Mesenchymal stem cell (in vitro differentiated cells and primary cell): ENCODE measurements at regions not wholly inside any gene's neighbourhood (a gene's known extent, or its start where the extent isn't known, plus 50 kb on each side); places are given as distances from the start of the nearest gene placed in this dataset.

Source experiments
- DNase-seq: peaks from one replicate; pipeline ENCODE4 v3.0.0-alpha.2; 2013
- H2AFZ ChIP-seq: one replicate; pipeline ENCODE4 v1.6.1; 2013; ENCODE audit warnings: low read depth, mild to moderate bottlenecking, control low read depth, inconsistent platforms, low read length, moderate library complexity
- H2AK5ac ChIP-seq: 2 replicates; pipeline ENCODE4 v1.6.1; 2013; ENCODE audit warnings: low read length, moderate library complexity, mild to moderate bottlenecking, inconsistent platforms; ENCODE audit not compliant: severe bottlenecking
- H2BK120ac ChIP-seq: one replicate; pipeline ENCODE4 v1.6.1; 2013; ENCODE audit warnings: low read depth, mild to moderate bottlenecking, inconsistent platforms, low read length, moderate library complexity
- H2BK12ac ChIP-seq, 2 experiments: one replicate each; pipeline ENCODE4 v1.6.1; 2013; ENCODE audit warnings: inconsistent platforms in 2 of 2, low read length in 2 of 2, mild to moderate bottlenecking in 2 of 2, moderate library complexity in 2 of 2, control low read depth in 1 of 2
- H2BK15ac ChIP-seq: one replicate; pipeline ENCODE4 v1.6.1; 2013; ENCODE audit warnings: mild to moderate bottlenecking, low read depth, inconsistent platforms; ENCODE audit not compliant: poor library complexity, severe bottlenecking
- H2BK5ac ChIP-seq: 2 replicates; pipeline ENCODE4 v1.6.1; 2013; ENCODE audit warnings: low read depth, mild to moderate bottlenecking, low read length, control low read depth, inconsistent platforms; ENCODE audit not compliant: poor library complexity, severe bottlenecking
- H3K14ac ChIP-seq, 2 experiments: one replicate each; pipeline ENCODE4 v1.6.1; 2013; ENCODE audit warnings: inconsistent platforms in 2 of 2, low read length in 2 of 2, control low read depth in 1 of 2, mild to moderate bottlenecking in 1 of 2, moderate library complexity in 1 of 2
- H3K18ac ChIP-seq, 2 experiments: one replicate each; pipeline ENCODE4 v1.6.1; 2013; ENCODE audit warnings: inconsistent platforms in 2 of 2, low read length in 2 of 2, control low read depth in 1 of 2, low read depth in 1 of 2, mild to moderate bottlenecking in 1 of 2
- H3K23ac ChIP-seq, 2 experiments: one replicate each; pipeline ENCODE4 v1.6.1; 2013; ENCODE audit warnings: inconsistent platforms in 2 of 2, low read length in 2 of 2, mild to moderate bottlenecking in 2 of 2, moderate library complexity in 2 of 2, control low read depth in 1 of 2
- H3K27ac ChIP-seq: 2 replicates; pipeline ENCODE4 v1.5.1; 2013; ENCODE audit warnings: mild to moderate bottlenecking, moderate library complexity, low read length, control low read depth, inconsistent platforms; ENCODE audit not compliant: poor library complexity, severe bottlenecking
- H3K27me3 ChIP-seq, 2 experiments: 2 replicates each; pipeline versions ENCODE4 v1.6.1 to v1.7.0; 2013; ENCODE audit warnings: low read length in 2 of 2, mild to moderate bottlenecking in 2 of 2, moderate library complexity in 2 of 2, control low read depth in 1 of 2, inconsistent platforms in 1 of 2; ENCODE audit not compliant: control insufficient read depth in 1 of 2, insufficient read depth in 1 of 2
- H3K36me3 ChIP-seq, 2 experiments: 2 replicates each; pipeline versions ENCODE4 v1.6.1 to v1.7.0; 2013; ENCODE audit warnings: low read length in 2 of 2, control low read depth in 1 of 2, inconsistent platforms in 1 of 2, low read depth in 1 of 2, mild to moderate bottlenecking in 1 of 2; ENCODE audit not compliant: insufficient read depth in 2 of 2, control insufficient read depth in 1 of 2
- H3K4ac ChIP-seq, 2 experiments: one replicate each; pipeline ENCODE4 v1.6.1; 2013; ENCODE audit warnings: inconsistent platforms in 2 of 2, low read length in 2 of 2, mild to moderate bottlenecking in 2 of 2, moderate library complexity in 2 of 2, control low read depth in 1 of 2, low read depth in 1 of 2
- H3K4me1 ChIP-seq: 2 replicates; pipeline ENCODE4 v1.6.1; 2013; ENCODE audit warnings: low read depth, low read length, control low read depth; ENCODE audit not compliant: control insufficient read depth, insufficient read depth
- H3K4me2 ChIP-seq: 2 replicates; pipeline ENCODE4 v1.6.1; 2013; ENCODE audit warnings: low read length, mild to moderate bottlenecking, inconsistent platforms; ENCODE audit not compliant: poor library complexity, severe bottlenecking
- H3K4me3 ChIP-seq, 2 experiments: 2 replicates each; pipeline versions ENCODE4 v1.5.1 to v1.7.0; 2013; ENCODE audit warnings: low read length in 2 of 2, mild to moderate bottlenecking in 2 of 2, control low read depth in 1 of 2, low read depth in 1 of 2; ENCODE audit not compliant: insufficient read depth in 1 of 2
- H3K79me1 ChIP-seq: replicated peaks from 2 replicates; pipeline ENCODE4 v1.6.1; 2013; ENCODE audit warnings: mild to moderate bottlenecking, control low read depth, low read length, inconsistent platforms; ENCODE audit not compliant: poor library complexity, severe bottlenecking
- H3K9ac ChIP-seq: 2 replicates; pipeline ENCODE4 v1.7.0; 2013; ENCODE audit warnings: mild to moderate bottlenecking, low read length, moderate library complexity
- H3K9me3 ChIP-seq: 2 replicates; pipeline ENCODE4 v1.7.0; 2013; ENCODE audit warnings: mild to moderate bottlenecking, low read length; ENCODE audit not compliant: control insufficient read depth
- H4K8ac ChIP-seq: one replicate; pipeline ENCODE4 v1.6.1; 2013; ENCODE audit warnings: inconsistent platforms, mild to moderate bottlenecking, low read length, moderate library complexity
- H4K91ac ChIP-seq: one replicate; pipeline ENCODE4 v1.6.1; 2013; ENCODE audit warnings: mild to moderate bottlenecking, low read length, inconsistent platforms
- WGBS: methylation state at CpG from one replicate; pipeline ENCODE4 v1.1.7; 2013; ENCODE audit warnings: mixed read lengths; 5-methylcytosine and 5-hydroxymethylcytosine counted together

DNA sequence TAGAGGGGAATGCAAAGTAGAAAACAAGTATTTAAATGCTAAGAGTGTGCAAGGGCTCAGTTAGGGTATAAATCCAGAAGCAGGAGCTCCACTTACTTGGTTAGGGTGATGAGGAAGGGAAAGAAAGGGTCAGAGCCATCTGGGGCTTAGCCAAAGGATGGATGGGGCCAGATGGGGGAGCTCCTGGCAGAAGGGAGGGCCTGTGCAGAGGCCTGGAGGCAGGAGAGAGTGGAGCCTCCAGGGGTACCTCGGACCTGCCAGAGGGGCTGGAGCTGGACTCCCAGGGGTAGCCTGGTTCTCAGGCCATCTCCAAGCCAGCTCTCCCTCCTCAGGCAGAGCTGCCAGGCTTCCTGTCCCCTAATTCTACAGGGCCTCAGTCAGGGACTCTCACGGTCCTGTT is 506.3 kb downstream of the SHQ1 start:
- Histone ChIP-seq H3K9ac (no peak overlapping the region), H3K4me1 (peaks cover 19% of the 10 kb centered on the region), H4K91ac (no peak overlapping the region), H3K4me3 (no peak overlapping the region), H3K27ac (no peak overlapping the region), H2BK12ac (peak overlapping the region; percentile 51 to 93), H3K14ac (no peak overlapping the region), H2AK5ac (no peak overlapping the region), H4K8ac (no peak overlapping the region), H3K9me3 (no peaks in the 10 kb centered on the region), H3K36me3 (no peaks in the 10 kb centered on the region), H3K18ac (peak overlapping the region; percentile 29 to 64), H3K23ac (peak overlapping the region in 1 of 2 experiments; percentile 27), H3K4me2 (no peak overlapping the region), H2BK120ac (no peak overlapping the region), H2AFZ (no peak overlapping the region), H3K4ac (peak overlapping the region in 1 of 2 experiments; percentile 50), H3K79me1 (no peaks in the 10 kb centered on the region), H3K27me3 (no peaks in the 10 kb centered on the region), H2BK15ac (no peak overlapping the region), H2BK5ac (no peak overlapping the region)
- 85% methylated on average over 1 of the region's 2 CpGs for WGBS
- DNase-seq = peak; percentile 17

DNA sequence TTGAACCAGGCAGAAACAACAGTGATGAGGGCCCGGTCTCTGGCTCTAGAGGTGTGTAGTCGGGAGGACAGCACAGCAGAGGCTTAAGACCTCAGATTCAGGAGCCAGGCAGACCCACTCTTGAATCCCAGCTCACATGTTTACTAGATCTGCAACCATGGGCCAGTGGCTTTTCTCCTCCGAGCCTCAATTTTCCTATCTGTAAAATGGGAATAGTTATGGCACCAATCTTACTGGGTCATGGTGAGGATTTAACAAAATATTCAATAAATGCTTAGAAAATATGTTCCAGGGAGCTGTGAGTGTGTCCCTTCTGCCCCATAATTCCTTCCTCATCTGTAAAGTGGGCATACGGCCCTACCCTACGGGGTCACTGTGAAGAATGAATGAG is 506.9 kb downstream of the SHQ1 start:
- Histone ChIP-seq H4K91ac (no peak overlapping the region), H3K27me3 (no peaks in the 10 kb centered on the region), H3K18ac (peak overlapping the region in 1 of 2 experiments; percentile 56), H2BK12ac (peak overlapping the region in 1 of 2 experiments; percentile 81), H3K4ac (no peak overlapping the region), H3K36me3 (no peaks in the 10 kb centered on the region), H4K8ac (no peak overlapping the region), H3K4me2 (no peak overlapping the region), H3K4me1 (peaks cover 23% of the 10 kb centered on the region), H2AK5ac (no peak overlapping the region), H3K4me3 (no peak overlapping the region), H3K14ac (no peak overlapping the region), H3K27ac (no peak overlapping the region), H2AFZ (no peak overlapping the region), H3K79me1 (no peaks in the 10 kb centered on the region), H2BK15ac (no peak overlapping the region), H2BK120ac (no peak overlapping the region), H2BK5ac (no peak overlapping the region), H3K23ac (no peak overlapping the region), H3K9ac (no peak overlapping the region), H3K9me3 (no peaks in the 10 kb centered on the region)
- WGBS = 97% methylated on average over 4 of the region's 5 CpGs
- DNase-seq = no peak

DNA sequence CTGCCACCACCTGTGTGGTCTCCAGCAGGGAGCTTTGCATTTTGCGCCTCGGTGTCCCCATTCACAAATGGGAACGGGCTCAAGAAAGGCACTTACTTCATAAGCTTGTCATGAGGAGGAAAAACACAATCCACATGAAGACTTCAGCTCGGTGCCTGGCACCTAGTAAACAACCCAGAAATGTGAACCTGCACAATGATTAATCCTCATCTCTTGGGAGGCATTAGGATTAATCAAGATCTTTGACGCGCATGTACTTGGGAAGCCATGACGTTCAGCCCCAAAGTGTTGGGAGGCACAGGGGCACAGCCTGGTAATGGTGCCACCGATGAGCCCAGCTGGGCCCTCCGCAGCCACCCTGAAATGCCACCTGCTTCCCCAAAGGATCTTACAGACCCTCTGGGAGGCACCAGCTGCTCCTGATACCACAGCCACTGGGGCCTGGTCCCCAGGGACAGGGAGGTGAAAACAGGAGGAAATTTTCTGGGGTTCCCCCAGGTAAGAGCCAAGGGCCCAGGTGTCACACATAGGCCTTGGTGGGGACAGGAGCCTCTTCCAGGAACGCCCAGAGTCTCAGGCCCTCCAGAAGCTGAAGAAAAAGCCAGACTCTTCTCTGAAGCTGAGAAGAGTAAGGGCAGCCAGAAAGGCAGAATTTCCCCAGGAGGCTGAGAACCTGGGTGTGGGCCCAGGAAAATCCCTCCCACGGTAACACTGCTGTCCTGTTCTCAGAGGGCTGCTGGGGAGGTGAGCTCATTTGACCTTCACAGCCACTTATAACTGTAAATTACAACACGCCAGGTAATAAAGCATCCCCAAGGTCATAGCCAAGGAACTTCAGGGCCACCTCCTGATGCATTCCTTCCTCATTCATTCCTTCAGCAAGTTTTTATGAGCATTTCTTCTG is 507.5 kb downstream of the SHQ1 start:
- Histone ChIP-seq H3K23ac (no peak overlapping the region), H3K4me1 (peaks cover 21% of the 10 kb centered on the region), H2BK15ac (no peak overlapping the region)

DNA sequence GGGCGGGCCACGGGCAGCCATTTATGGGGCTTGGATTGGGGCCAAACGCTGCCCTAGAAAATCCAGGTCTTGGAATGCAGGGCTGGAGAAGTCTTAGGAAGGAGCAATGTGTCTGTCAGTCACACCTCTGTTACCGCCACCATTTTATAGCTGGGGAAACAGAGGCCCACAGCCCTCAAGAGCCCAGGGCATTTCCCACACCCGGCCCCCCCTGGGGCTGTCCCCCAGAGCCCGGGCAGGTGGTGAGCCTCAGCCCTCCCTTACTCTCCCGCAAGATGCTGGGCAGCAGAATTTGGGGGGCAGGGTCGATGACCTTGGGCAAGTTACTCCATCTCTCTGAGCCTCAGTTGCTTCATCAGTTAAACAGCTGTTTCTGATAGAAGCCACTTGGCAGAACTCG is 508.2 kb downstream of the SHQ1 start:
- Histone ChIP-seq H3K27me3 (peaks cover 0 to 3% of the 10 kb centered on the region in 2 experiments), H2BK120ac (no peak overlapping the region), H3K23ac (no peak overlapping the region), H3K36me3 (no peaks in the 10 kb centered on the region), H3K9me3 (no peaks in the 10 kb centered on the region), H3K4me1 (peaks cover 22% of the 10 kb centered on the region), H4K91ac (no peak overlapping the region), H2BK5ac (no peak overlapping the region), H4K8ac (no peak overlapping the region), H2BK12ac (no peak overlapping the region), H3K4me3 (no peak overlapping the region), H3K18ac (no peak overlapping the region), H3K79me1 (no peaks in the 10 kb centered on the region), H3K4ac (no peak overlapping the region), H3K4me2 (no peak overlapping the region), H2AFZ (no peak overlapping the region), H2BK15ac (peak overlapping the region; percentile 50), H3K9ac (no peak overlapping the region), H2AK5ac (peak overlapping the region; percentile 41), H3K27ac (no peak overlapping the region), H3K14ac (no peak overlapping the region)
- DNase-seq = no peak
- 86% methylated on average over 9 of the region's 9 CpGs for WGBS

More for the DNA sequence above, 507.5 kb downstream of the SHQ1 start:
- peak overlapping the region in 1 of 2 experiments; percentile 45 for H2BK12ac ChIP-seq
- H3K9ac ChIP-seq = no peak overlapping the region
- no peak overlapping the region for H3K4me2 ChIP-seq
- H3K4me3 ChIP-seq = no peak overlapping the region
- no peak overlapping the region for H3K27ac ChIP-seq
- no peaks in the 10 kb centered on the region for H3K36me3 ChIP-seq
- no peak overlapping the region for H2BK5ac ChIP-seq
- H3K9me3 ChIP-seq = no peaks in the 10 kb centered on the region
- H3K4ac ChIP-seq = no peak overlapping the region
- 92% methylated on average over 11 of the region's 12 CpGs for WGBS
- H3K18ac ChIP-seq = no peak overlapping the region
- H4K91ac ChIP-seq = peak overlapping the region; percentile 4
- no peaks in the 10 kb centered on the region for H3K79me1 ChIP-seq
- peaks cover 0 to 3% of the 10 kb centered on the region in 2 experiments for H3K27me3 ChIP-seq
- H4K8ac ChIP-seq = peak overlapping the region; percentile 45
- peak overlapping the region in 1 of 2 experiments; percentile 7 for H3K14ac ChIP-seq
- H2AFZ ChIP-seq = no peak overlapping the region
- H2BK120ac ChIP-seq = no peak overlapping the region
- H2AK5ac ChIP-seq = peak overlapping the region; percentile 41
- peak; percentile 34 for DNase-seq
